Skeletal muscle cell (primary cell): ENCODE measurements at regions not wholly inside any gene's neighbourhood (a gene's known extent, or its start where the extent isn't known, plus 50 kb on each side); places are given as distances from the start of the nearest gene placed in this dataset.
A peak's percentile ranks its signal among the peaks of the same experiment; 100 is the strongest.

Source experiments
- DNase-seq: peaks from one replicate; pipeline ENCODE4 v3.0.0-alpha.2; 2010; ENCODE audit warnings: low read depth
- H3K4me3 ChIP-seq: 2 replicates; pipeline ENCODE4 v1.5.1; 2011; ENCODE audit warnings: low read depth, mild to moderate bottlenecking, control low read depth, low read length, moderate library complexity

DNA sequence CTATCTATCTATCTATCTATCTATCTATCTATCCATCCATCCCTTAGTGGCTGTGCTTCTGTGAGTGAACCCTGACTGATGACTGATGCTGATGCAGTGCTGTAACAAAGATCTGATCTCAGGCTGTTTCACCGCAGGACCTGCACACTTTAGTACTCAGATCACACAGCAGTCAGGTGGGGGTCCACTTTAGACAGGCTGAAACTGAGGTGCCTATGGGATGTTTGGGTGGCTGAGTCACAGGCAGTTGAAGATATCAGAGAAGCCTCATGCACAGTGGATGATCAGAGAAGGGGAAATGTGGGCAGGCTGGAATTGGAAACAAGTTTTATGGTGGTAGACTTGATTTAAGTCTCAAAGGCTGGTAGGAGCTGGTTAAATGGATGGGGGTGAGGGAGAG is 156.4 kb downstream of the INSIG2 start:
- H3K4me3 ChIP-seq = no peak overlapping the region
- no peak for DNase-seq

DNA sequence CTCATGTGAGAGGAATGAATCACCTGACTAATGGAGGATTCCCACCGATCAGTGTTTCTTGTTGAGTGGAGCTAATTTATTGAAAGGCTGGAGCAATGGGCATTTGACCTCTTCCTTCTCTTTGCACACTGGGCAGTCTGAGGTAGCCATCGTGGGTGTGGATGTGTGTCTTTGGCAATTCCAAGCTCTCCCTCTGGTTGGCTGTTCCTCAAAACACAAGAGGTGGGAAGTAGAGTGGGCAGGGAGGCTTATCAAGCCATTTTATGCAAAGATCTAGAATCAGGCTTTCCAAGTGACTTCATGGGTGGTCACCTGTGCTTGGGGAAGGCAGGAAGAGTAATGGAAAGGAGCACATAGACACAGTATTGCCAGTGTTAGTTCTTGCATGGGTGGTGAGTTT is 154.8 kb downstream of the INSIG2 start:
- no peak for DNase-seq
- H3K4me3 ChIP-seq = no peak overlapping the region

DNA sequence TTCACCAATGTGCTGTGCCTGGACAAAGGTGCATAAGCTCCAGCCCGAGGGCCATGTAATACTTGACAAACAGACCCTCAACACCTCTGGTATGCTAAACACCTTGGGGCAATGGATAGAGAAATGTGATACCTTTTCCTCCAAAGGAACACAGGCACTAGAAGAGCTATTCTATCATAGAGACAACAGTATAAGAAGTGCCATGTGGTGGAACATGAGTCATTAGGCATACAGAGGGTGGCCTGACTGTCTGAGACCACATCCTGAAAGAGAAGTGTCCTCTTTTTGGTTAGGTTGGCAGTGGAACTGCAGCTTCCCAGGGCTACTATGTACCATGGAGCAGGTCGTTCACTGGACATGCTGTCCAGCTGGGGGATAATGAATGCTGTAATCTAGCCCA is 153.9 kb downstream of the INSIG2 start:
- no peak overlapping the region for H3K4me3 ChIP-seq
- DNase-seq = no peak

DNA sequence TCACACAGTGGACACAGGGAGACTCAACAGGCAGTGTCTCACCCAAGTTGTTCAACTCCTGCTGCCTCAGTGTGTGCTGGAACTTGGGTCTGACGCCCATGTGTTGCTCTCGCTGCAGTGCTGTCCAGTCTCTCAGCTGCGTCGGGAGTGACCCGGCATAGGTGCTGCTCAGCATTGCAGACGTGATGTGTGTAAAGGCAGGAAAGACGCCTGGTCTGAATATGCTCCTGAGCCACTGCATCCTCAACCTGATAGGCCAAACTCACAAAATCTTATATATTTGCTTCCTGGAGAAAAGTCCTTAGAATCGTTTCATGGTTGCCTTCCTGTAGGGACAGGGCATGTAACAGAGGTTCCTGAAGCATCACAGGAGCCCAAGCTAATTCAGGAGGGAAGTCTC is 152.9 kb downstream of the INSIG2 start:
- no peak overlapping the region for H3K4me3 ChIP-seq
- DNase-seq = no peak

DNA sequence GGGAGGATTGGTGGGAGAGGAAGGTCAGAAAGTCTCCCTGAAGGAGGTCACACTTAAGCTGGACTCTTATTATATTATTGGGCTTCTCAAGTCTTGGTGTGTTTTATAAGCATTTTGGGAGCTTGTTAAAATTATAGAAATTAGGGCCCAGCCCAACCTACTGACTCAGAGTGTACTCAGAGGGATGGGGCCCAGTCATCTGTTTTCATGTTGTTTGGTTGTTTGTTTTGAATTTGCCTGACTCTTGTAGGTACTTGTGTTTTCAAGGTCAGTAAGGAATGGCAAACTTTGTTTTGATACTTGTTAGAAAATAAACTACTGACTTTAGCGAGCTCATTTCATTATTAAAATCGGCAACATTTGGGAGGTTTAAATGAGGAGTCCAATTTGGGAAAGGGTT is 152.0 kb downstream of the INSIG2 start:
- H3K4me3 ChIP-seq = no peak overlapping the region
- no peak for DNase-seq

DNA sequence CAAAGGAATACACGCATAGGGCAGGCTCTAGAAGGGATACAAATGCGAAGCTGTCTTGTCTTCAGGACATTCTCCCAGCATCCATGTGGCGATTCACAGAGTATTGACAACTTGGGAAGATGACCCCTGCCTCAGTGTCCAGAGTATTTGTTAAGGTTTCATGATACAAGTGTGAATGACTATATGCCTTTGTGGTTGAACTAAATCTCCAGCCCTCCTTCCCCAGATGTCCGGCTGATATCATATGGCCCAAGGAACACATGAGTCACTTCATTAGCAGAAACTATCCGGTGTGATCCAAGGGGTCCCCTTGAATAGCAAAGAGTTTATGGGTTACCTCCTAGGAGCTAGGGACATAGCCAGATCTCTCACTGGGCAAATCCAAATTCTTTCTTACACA is 151.0 kb downstream of the INSIG2 start:
- no peak overlapping the region for H3K4me3 ChIP-seq
- DNase-seq = no peak

DNA sequence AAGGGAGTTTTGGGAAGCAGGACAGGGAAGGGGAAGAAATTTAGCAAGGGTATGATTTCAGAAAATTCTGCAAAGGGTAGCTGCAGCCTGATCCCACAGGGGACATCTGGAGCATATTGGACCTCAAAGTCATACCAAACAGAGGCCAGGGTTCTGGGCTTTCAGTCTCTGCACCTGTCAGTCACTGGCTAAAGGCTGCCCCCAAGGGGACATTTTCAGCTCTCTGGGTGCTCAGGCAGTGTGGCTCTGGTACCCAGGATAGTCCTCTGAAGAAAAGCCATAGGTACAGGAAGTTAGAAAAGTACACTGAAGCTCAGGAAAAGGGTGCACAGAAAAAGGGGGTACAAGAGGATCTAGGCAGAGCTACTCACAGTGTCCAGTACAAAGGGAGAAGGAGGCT is 149.2 kb downstream of the INSIG2 start:
- no peak for DNase-seq
- H3K4me3 ChIP-seq = no peak overlapping the region

DNA sequence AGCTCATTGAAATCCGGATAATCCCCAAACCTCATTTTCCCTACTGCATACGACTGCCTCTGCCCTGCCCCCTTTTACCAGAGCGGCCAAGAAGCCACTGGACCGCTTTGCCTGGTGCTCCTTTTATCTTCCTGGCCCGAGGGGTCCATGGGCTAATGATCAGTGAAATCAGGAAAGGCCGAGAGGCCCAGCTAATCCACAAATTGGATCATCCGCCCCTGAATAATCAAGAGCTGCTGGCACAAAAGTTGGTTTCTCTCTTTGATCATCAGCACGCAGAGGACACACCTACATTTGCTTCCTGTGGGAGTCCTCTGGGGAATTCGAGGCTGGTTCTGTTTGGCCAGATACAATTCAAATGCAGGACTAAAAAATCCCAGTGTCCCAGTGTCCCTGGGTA is 144.5 kb downstream of the INSIG2 start:
- no peak overlapping the region for H3K4me3 ChIP-seq
- no peak for DNase-seq

DNA sequence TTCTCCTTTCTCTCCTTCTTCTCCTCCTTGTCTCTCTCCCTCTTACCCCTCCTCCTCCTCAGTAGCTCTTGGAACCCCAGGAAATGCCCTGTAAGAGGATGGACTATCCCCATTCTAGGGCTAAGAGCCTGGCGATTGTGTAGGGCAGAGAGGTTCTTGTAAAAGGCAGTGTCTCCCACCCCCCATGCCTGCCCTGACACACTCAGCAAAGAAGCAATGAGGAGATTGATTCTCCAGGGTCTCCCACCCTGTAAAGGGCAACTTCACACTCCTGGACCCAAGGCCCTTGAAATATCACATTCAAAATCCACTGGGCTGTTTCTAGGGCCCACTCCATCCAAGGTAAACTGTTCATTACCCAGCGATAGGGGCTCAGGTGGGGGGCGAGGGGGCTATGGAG is 144.1 kb downstream of the INSIG2 start:
- DNase-seq = no peak
- no peak overlapping the region for H3K4me3 ChIP-seq

DNA sequence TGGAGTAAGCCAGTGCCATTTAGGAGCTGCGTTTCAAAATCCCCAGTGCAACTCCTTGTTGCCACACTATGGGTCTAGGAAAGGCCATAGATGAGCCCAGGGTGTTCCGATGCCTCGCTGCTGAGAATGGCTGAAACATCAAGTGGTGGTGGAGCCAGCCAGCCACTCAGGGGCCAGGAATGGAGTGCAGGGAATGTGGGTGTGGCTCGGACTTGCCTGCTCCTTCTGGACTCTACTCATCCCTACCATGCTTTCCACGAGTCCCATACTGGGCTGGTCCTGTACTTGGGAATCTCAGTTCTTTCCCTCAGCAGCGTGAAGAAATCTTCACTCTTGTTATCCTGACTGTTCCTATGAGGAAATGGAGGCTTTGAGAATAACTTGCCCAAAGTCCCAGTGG is 143.5 kb downstream of the INSIG2 start:
- DNase-seq = no peak
- no peak overlapping the region for H3K4me3 ChIP-seq

DNA sequence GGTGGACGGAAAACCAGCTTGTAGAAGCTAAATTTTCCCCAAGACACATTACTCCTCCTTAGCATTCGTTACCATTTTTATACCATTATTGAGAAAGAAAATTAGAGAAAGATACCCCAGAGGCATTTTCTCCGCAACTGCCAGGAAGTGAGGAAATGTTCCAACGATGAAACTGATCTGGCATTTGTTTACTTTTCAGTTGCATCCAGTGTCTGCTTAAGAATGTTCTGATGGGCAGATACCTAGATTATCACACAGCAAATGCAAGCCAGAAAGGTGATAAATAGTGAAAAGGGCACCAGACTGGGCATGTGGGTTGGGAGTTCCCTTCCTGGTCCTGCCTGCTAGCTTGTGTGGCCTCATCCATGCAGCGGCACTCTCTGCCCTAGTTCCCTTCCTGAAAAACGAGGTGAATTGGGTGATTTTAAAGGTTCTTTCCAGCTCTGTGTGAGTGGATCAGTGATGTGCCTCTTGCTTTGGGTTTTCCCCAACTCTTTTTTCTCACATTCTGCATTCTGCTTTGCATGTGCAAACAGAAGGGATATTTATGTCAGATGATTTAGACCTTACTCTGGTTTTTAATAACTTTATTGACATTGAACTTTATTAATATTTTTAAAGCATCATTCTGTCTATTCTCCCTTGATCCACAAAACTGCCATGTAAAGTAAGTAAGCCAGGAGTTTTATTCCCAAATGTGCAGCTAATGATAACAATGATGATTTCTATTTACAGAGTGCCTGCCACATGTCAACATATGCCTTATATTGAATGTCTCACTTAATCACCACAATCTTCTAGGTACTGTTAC is 139.6 kb downstream of the INSIG2 start:
- no peak for DNase-seq
- H3K4me3 ChIP-seq = no peak overlapping the region

DNA sequence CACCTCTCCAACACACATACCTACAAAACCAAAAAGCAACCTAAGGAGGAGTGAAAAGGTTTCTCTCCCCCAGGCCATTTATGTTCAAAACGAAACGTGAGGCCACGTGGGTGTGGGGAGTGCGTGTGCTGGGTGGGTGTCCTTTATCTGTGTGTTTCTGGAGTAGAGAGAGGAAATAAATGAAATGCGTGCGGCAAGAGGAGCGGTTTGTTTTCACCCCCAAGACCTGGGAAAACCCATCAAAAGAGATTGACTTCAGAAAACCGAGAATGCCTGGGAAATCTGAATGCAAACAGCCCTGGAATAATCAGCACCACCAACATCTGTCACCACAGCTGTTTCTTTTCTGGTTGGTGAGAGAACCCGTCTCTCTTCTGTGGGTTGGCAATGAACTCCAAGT is 137.4 kb downstream of the INSIG2 start:
- no peak for DNase-seq

DNA sequence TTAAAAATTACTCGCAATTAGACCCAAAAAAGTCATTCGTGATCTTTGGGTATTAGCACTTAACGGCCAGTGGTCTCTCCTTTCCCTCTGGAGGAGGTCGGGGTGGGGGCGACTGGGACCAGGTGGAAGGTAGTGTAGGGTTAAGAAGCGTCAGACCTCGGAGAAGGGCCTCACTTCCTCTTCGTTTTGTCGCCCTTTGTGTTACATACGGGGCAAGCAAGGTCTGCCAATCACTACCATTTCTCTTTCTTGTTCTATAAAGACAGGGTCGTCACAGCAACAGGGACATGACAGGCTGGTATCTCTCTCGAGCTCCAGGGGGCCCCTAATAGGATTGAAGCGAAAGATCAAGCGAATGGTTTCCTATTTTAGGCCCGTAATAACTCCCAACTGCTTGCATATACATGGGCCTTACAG is 136.6 kb downstream of the INSIG2 start:
- no peak overlapping the region for H3K4me3 ChIP-seq

More for the DNA sequence above, 137.4 kb downstream of the INSIG2 start:
- H3K4me3 ChIP-seq = no peak overlapping the region

DNA sequence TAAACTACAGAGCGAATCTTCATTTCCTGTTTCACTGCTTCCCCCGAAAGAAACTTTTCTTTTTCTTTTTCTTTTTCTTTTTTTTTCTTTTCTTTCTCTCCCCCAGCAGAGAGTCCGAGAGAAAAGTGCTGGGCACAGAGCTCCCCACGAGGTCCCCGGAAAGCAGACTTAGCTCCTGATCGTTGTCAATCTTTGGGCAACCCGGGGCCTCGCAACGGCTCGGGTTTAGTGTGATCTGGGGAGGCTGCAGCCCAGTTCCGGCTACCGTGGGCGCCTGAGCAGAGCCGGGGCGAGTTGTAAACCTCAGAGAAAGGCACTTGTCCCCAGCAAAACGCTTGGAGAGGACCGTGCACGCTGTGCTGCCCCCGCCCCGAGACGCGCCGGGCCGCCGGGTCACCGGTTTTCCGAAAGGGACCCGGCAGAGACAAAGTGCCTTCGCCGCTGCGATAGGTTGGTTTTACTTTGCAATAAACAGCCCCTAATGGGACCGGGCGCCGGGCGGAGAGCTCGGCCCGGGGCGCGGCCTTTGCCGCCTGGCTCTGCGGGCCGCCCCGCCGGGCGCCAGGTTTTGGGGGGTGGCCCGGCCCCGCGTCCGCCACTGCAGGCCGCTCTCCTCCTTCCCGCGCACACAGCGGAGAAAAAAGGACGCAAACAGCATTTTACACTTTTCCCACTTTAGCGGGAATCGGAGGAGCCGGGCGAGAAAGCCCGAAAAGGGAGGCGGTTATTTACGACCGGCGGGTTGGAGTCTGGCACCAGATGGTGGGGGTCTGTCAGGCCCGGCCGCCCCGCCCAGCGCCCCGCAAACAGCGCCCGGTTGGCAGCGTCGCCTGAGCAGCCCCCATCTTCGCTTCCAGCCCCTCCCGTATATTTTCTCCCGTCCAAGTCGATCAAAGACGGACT is 136.0 kb downstream of the INSIG2 start:
- no peak for DNase-seq
- H3K4me3 ChIP-seq = peak overlapping the region; percentile 50

More for the DNA sequence above, 136.6 kb downstream of the INSIG2 start:
- DNase-seq = no peak

DNA sequence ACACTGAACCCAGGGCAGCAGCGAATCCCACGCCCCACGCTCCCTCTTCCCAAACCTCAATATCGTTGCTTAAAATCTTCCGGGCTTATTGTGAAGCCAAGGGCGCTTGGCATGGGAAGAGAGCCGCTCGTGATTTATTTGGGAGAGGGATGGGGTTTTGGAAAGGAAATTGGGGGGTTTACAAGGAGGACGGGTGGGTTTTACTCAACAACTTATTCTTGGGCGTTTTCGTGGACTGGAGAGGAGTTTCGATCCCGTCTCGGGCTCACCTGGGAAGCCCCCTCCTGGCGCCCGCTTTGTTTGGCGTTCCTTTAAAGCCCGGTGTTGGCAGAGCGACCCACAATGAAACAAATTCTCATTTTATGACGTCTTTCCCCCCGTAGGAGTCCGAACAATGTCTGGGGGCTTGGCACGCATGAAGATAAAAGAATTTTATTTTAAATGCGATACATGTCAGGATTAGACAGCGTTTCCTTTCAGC is 135.3 kb downstream of the INSIG2 start:
- peak overlapping the region; percentile 50 for H3K4me3 ChIP-seq
- DNase-seq = no peak

DNA sequence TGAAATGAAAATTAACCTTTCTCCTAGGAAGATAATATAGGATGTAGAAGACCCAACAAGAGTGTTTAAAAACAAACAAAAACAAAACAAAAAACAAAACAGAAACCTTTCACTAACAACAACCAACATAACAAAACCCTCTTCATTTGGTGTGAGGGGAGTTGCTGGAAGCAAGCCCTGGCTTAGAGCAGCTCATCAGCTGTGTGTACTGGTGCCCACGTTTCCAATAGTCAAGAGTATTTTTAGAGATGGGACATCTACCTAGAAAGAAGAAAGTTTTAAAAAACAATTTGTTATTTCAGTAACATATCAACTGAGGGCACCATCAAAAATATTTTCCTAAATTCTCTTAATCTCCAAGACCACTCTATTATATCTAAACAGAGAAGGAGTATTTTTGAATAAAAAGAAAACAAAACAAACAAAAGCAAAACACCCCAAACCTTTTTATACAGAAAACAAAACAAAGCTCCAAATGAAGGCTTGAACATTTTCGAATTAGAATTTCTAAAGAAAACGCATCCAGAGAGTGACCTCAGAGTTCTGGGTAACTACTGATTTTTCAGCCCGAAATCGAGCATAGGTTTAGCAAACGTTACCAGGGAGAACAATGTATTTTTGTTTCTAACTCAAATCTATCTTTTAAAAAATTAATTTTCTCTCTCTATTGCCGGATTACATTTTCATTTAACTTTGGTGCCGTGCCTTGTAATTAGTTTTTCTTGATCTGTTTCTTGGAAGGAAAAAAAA is 134.6 kb downstream of the INSIG2 start:
- H3K4me3 ChIP-seq = peak overlapping the region; percentile 50
- no peak for DNase-seq

DNA sequence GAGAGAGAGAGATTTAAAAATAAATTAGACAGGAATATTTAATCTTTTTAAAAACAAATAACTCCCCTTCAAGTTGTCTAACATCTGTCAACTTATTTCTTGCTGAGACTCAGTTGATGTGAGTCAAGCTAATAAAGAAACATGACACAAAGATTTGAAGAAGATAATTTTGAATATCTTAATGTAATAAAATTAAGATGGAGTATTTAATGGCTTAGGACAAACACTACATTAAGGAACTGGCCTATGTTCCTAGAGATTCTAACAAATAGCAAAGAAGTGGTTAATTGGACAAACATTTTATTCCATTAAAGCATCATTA is 134.0 kb downstream of the INSIG2 start:
- no peak overlapping the region for H3K4me3 ChIP-seq
- DNase-seq = no peak

DNA sequence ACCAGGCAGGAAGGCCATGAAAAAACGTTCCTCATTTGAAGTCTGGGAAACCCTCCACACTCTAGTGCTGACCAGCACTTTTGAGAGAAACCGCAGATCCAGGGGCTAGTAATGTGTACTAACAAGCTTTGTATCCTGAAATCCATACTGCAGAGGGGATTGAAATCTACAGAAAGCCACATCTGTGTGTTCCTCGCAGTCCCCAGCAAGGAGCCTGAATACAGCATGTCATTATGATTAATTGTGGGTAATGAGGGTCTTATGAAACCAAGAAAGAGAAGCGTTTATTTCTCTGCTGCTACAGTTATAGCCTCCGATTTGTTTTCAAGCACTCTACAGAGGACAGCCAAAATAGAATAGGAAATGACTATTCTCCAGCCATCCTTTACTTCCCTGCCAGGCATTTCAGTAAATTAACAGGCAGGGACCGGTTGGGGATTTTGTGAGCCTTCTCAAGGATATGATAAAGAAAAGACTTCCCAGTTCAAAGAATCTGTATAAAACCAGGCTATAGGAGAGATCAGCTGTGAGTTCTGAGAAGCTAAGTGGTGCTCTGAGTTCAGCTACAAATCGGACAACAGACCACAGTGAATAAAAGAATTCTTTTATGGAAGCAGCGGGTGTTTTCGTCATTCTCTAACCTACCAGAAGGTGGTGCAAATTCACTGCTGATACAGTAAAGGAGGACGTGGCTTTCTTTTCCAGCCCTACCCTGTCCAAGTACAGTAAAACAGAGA is 133.4 kb downstream of the INSIG2 start:
- peak; percentile 32 for DNase-seq
- H3K4me3 ChIP-seq = no peak overlapping the region

DNA sequence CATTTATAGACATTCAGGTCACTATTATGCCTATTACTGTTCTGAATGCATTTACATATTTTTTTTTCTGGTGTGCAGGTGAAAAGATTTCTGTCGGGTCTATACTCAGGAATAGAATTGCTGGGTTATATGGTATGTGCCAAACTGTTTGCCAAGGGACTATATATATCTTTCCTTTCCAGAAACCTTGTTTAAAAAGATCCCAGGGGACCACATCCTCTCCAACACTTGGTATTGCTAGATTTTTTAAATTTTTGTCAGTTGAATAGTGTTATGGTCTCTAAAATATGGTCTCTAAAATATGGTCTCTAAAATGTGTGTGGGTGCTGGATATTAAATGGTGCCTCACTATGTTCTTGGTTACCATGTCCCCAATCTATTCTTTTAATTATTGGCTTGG is 131.3 kb downstream of the INSIG2 start:
- no peak overlapping the region for H3K4me3 ChIP-seq
- no peak for DNase-seq
